SK-N-DZ (cell line): ENCODE measurements at regions not wholly inside any gene's neighbourhood (a gene's known extent, or its start where the extent isn't known, plus 50 kb on each side); places are given as distances from the start of the nearest gene placed in this dataset.
"Not testable (repeated sequence)": the region's sequence is repeated elsewhere in the genome, so short reads cannot be mapped to it uniquely, and the experiment has no call there.

Experiments
- DNase-seq: peaks from one replicate; pipeline ENCODE4 v3.0.0-alpha.2; 2015; ENCODE audit warnings: low spot score

GRCh38 chr6:140398076-140398475 is 1023.6 kb upstream of the CITED2 start:
- no peak for DNase-seq

- no peak for DNase-seq
Observed at GRCh38 chr6:140397106-140397505, 1022.7 kb upstream of the CITED2 start.

GRCh38 chr6:140393665-140394540 is 1019.5 kb upstream of the CITED2 start:
- no peak for DNase-seq

- DNase-seq: no peak
Observed at GRCh38 chr6:140388815-140389214, 1014.4 kb upstream of the CITED2 start.

DNA sequence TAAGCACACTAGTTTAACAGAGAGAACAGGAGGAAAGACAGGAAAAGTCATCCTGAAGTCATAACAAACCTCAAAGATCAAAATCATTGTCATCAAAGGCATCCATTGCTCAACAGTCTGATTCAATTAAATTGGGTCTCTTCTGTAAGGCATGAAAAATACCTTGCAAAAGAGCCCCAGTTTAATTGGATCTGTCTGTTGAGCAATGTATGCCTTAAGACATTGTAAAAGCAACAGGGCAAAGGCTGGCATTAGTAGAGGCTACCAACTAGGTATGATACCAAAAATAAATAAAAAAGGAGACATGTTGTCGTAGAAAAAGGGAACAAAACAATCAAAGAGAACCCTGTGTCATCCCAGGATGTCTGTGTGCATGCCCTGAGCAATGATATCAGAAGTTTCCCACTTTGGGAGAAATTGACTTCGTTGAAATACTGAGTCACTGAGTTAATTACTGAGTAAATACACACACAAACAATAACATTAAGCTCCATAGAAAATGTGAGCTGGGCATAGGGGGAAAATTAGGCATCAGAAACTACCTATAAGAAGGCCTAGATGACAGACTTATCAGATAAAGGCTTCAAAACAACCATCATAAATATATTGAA is 1013.8 kb upstream of the CITED2 start:
- DNase-seq: no peak

- DNase-seq: no peak
Observed at GRCh38 chr6:140385679-140386078, 1011.2 kb upstream of the CITED2 start.

- DNase-seq: no peak
Observed at GRCh38 chr6:140382355-140382754, 1007.9 kb upstream of the CITED2 start.

GRCh38 chr6:140380427-140381218 is 1006.2 kb upstream of the CITED2 start:
- no peak for DNase-seq

- DNase-seq: no peak
Observed at GRCh38 chr6:140379919-140380318, 1005.5 kb upstream of the CITED2 start.

DNA sequence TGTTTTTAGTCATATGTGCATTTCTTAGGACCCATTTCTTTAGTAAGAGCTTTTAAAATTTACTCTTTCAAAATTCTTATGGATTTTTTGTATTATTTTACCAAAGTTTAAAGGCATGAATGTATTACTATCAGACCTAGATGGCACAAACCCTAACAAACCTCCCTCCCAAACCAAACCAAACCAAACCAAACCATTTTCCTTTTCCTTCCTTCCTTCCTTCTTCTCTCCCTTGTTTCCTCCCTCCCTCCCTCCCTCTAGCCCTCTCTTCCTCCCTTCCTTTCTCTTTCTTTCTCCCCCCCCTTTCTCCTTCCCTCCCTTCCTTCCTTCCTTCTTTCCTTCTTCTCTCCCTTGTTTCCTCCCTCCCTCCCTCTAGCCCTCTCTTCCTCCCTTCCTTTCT is 1001.8 kb upstream of the CITED2 start:
- DNase-seq: no peak

DNA sequence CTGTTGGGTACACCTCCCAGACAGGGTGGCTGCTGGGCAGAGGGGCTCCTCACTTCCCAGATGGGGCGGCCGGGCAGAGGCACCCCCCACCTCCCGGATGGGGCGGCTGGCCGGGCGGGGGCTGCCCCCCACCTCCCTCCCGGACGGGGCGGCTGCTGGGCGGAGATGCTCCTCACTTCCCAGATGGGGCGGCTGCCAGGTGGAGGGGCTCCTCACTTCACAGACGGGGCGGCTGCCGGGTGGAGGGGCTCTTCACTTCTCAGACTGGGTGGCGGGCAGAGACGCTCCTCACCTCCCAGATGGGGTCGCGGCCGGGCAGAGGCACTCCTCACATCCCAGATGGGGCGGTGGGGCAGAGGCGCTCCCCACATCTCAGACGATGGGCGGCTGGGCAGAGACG is 999.3 kb upstream of the CITED2 start:
- not testable (repeated sequence) for DNase-seq

DNA sequence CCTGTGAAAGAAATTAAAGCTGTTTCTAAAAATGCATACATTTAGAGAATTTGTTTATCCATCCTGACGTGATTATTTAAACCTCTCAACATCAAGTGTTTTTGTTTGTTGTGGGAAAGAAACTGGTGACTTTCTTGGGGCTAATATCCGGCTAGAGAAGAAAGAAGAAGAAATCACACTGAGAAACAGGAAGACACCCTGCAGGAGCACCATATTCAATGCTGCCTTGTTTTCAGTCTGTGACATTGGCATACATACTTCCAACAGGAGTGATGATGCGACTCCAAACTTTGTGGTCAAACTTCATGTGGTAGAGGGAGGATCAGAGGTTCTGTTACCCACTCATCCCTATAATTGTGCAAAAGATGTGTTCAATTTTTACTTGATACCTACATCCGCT is 997.6 kb upstream of the CITED2 start:
- no peak for DNase-seq

DNA sequence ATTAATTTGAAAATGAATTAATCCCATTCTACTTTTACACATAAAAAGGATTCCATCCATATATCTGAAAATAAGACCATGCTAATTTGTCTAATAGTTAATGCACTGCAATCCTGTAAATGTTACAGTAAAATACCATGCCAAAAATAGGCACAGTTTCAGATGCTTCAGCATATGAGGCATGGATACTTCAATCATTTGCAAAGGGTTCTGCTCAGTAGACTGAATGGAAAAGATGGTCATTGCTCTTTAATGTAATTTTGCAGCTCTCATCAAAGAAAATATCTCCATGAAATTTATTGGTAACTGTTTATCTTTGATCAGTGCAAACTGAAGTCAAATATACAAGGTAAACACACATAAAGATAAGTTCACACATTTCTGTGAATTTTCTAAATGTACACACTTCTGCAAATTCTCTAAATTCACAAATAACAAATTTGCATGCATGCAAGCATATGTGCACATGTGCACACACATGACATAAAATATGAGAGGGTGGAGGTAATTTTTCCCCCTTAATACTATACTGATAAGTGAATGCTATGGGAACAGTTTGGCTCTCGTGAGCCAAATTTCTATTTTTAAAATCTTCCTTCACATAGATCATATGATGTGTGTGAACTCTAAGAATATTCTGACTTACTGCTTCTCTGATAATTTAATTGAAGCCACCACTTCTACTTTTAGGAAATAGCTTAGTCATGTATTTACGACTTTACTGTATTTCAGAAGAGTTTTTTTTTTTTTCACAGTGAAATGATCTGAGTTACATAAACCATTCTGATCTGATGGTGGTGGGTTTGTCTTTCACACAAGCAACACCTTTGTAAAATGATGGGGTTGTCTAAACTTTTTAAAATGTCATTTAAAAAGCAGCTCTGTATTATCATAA is 996.8 kb upstream of the CITED2 start:
- no peak for DNase-seq

GRCh38 chr6:140370441-140370840 is 996.0 kb upstream of the CITED2 start:
- no peak for DNase-seq

GRCh38 chr6:140366991-140367390 is 992.5 kb upstream of the CITED2 start:
- no peak for DNase-seq

- no peak for DNase-seq
Observed at GRCh38 chr6:140364916-140365315, 990.5 kb upstream of the CITED2 start.

DNA sequence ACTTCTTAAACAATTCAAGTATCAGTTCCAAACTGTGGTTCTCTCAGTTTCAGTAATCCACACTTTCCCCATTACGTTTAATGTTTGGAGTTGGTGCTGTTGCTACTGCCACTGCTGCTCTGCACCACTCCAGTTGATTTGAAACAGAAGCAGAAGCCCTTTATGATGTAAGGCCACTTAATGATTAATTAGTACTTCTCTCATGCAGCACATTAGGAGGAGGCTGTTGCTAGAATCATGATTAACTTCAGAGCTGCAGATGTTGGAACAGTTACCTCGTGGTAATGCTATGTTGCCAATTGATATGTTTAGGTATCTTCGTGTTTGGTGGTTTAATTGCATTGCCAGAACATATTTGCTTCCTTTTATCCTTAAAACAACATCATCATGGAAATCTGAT is 986.2 kb upstream of the CITED2 start:
- no peak for DNase-seq

DNA sequence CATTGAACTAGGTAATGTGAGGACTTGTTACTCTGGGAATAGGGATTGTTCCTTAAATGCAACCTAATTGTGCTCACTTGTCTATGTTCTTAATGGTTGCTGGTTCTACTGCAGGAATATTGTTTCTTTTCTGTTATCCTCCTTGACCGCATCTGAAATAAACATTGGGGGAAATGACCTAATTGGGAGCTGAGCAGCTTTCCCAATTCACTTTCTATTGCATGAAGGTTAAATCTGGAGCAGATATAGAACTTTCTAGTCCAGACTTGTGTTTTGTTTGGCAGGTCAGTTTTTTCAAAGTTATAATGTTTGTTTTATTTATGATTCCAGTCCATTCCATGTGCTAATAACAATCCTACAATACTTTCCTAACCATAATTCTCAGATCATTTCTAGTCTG is 981.0 kb upstream of the CITED2 start:
- DNase-seq: no peak

DNA sequence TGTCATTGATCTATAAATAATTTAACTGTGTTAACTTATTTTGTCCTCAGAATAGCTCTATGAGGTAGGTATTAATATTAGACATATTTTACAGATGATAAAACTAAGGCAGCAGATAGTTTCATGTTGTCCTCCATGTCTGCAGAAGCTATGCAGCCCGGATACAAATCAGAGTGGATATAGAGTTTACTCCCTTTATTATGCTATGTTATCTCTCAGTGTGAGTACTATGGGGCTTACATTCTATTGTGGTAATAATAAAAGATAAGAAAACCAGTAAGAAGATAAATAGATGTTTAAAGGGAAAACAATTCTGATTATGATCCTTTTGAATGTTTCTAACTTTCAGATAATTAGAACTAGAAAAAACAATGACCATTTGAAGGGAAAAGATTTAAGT is 979.8 kb upstream of the CITED2 start:
- DNase-seq: no peak

DNA sequence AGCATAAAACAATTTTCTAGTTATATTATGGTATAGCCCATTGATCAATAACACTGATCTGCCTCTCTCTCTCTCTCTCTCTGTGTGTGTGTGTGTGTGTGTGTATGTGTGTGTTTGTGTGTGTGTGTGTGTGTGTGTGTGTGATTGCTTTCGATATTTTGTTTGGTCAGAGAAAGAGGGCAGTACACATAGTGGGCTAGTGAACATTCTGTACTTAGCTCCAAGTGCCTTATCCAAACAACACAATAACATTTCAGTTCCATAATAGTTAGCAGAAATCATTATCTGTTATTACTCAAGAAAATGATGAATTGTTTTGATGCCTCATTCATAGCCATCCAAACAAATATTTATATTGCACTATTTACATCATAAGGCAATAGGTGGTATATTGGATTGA is 979.1 kb upstream of the CITED2 start:
- DNase-seq: no peak

DNA sequence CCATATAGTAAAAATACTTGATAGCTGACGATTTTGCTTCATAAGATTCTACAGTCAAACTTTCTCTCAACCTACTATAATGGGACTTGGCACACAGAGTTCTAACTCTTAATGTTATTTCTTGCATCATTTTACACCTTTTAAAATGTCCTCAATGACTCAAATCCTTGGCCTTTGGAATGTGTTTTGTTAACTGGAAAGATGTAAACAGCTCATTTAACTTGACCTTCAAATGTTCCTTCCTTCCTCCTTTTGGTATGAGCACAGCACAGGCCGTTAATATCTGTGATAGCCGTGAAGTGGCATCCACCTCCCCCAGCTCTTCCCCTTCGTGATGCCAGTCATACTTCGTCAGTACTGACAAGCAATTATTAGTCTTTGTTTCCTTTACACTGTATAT is 972.0 kb upstream of the CITED2 start:
- DNase-seq: no peak
